NCI-H526 (cell line): ENCODE measurements at regions not wholly inside any gene's neighbourhood (a gene's known extent, or its start where the extent isn't known, plus 50 kb on each side); places are given as distances from the start of the nearest gene placed in this dataset.

ENCODE experiments used
- DNase-seq, 2 experiments: peaks; one replicate each; lab custom pipeline; 2025; lab: John Stamatoyannopoulos, UW

- DNase-seq, result no peak
Observed at GRCh38 chr18:11320986-11321385, 171.6 kb upstream of the PIEZO2 start.

- no peak for DNase-seq
Observed at GRCh38 chr18:11316546-11316945, 167.2 kb upstream of the PIEZO2 start.

- DNase-seq, result peak in 1 of 2 experiments; percentile 63
Observed at GRCh38 chr18:11310476-11311086, 161.2 kb upstream of the PIEZO2 start.

- no peak for DNase-seq
Observed at GRCh38 chr18:11309172-11309571, 159.8 kb upstream of the PIEZO2 start.

GRCh38 chr18:11308499-11308898 lies 159.1 kb upstream of the PIEZO2 start:
- no peak for DNase-seq

GRCh38 chr18:11307716-11308115 lies 158.3 kb upstream of the PIEZO2 start:
- no peak for DNase-seq

- DNase-seq, result no peak
Observed at GRCh38 chr18:11305507-11305906, 156.1 kb upstream of the PIEZO2 start.

GRCh38 chr18:11304928-11305327 lies 155.6 kb upstream of the PIEZO2 start:
- no peak for DNase-seq

- DNase-seq, result peak in 1 of 2 experiments; percentile 10
Observed at GRCh38 chr18:11296946-11297345, 147.6 kb upstream of the PIEZO2 start.

- no peak for DNase-seq
Observed at GRCh38 chr18:11293794-11294193, 144.4 kb upstream of the PIEZO2 start.

GRCh38 chr18:11290786-11291185 lies 141.4 kb upstream of the PIEZO2 start:
- no peak for DNase-seq

GRCh38 chr18:11289248-11289647 lies 139.9 kb upstream of the PIEZO2 start:
- DNase-seq, result no peak

GRCh38 chr18:11288401-11288800 lies 139.0 kb upstream of the PIEZO2 start:
- no peak for DNase-seq

GRCh38 chr18:11286431-11286830 lies 137.1 kb upstream of the PIEZO2 start:
- no peak for DNase-seq

GRCh38 chr18:11284811-11285210 lies 135.4 kb upstream of the PIEZO2 start:
- DNase-seq, result peak in 1 of 2 experiments; percentile 39

GRCh38 chr18:11284349-11284748 lies 135.0 kb upstream of the PIEZO2 start:
- DNase-seq, result peak; percentile 28 to 63

GRCh38 chr18:11283479-11284161 lies 134.3 kb upstream of the PIEZO2 start:
- peak in 1 of 2 experiments; percentile 25 for DNase-seq

GRCh38 chr18:11279461-11279860 lies 130.1 kb upstream of the PIEZO2 start:
- DNase-seq, result no peak

- DNase-seq, result no peak
Observed at GRCh38 chr18:11276678-11277077, 127.3 kb upstream of the PIEZO2 start.

GRCh38 chr18:11274144-11274794 lies 124.9 kb upstream of the PIEZO2 start:
- no peak for DNase-seq

- no peak for DNase-seq
Observed at GRCh38 chr18:11272516-11272915, 123.1 kb upstream of the PIEZO2 start.

- no peak for DNase-seq
Observed at GRCh38 chr18:11271954-11272353, 122.6 kb upstream of the PIEZO2 start.

- DNase-seq, result no peak
Observed at GRCh38 chr18:11269257-11269656, 119.9 kb upstream of the PIEZO2 start.
